Liver (tissue), 8 donors: ENCODE measurements at regions not wholly inside any gene's neighbourhood (a gene's known extent, or its start where the extent isn't known, plus 50 kb on each side); places are given as distances from the start of the nearest gene placed in this dataset.

Experiments used
- DNase-seq: peaks from one replicate; pipeline ENCODE4 v3.0.0-alpha.2; 2017; ENCODE audit warnings: low spot score
- H3K27ac ChIP-seq, 2 donors: one replicate each; pipeline ENCODE4 v1.7.0; 2013; ENCODE audit warnings: inconsistent platforms in 2 of 2, low read length in 2 of 2, control low read depth in 1 of 2, low read depth in 1 of 2, mild to moderate bottlenecking in 1 of 2
- H3K27me3 ChIP-seq, 4 donors: one replicate each; pipeline versions ENCODE4 v1.6.1 to v1.7.0; 2013; ENCODE audit warnings: low read length in 3 of 4, inconsistent platforms in 1 of 4, mild to moderate bottlenecking in 1 of 4, moderate library complexity in 1 of 4; ENCODE audit not compliant: control insufficient read depth in 4 of 4, insufficient read depth in 4 of 4
- H3K36me3 ChIP-seq, 4 donors: one replicate each; pipeline versions ENCODE4 v1.6.1 to v1.7.0; 2013; ENCODE audit warnings: low read length in 3 of 4, mild to moderate bottlenecking in 3 of 4, low read depth in 1 of 4, moderate library complexity in 1 of 4; ENCODE audit not compliant: control insufficient read depth in 4 of 4, insufficient read depth in 3 of 4
- H3K4me1 ChIP-seq, 4 donors: one replicate each; pipeline versions ENCODE4 v1.6.1 to v1.7.0; 2013; ENCODE audit warnings: low read length in 3 of 4, mild to moderate bottlenecking in 3 of 4, moderate library complexity in 1 of 4; ENCODE audit not compliant: control insufficient read depth in 4 of 4, insufficient read depth in 4 of 4
- H3K4me3 ChIP-seq, 3 donors: one replicate each; pipeline versions ENCODE4 v1.6.1 to v1.7.0; 2013; ENCODE audit warnings: low read length in 3 of 3, control low read depth in 1 of 3, low read depth in 1 of 3, mild to moderate bottlenecking in 1 of 3
- H3K9ac ChIP-seq, 2 donors: one replicate each; pipeline ENCODE4 v1.7.0; 2013; ENCODE audit warnings: low read length in 2 of 2, mild to moderate bottlenecking in 2 of 2, moderate library complexity in 2 of 2, control low read depth in 1 of 2, low read depth in 1 of 2
- H3K9me3 ChIP-seq, 4 donors: one replicate each; pipeline versions ENCODE4 v1.6.1 to v1.7.0; 2013; ENCODE audit warnings: low read length in 3 of 4; ENCODE audit not compliant: control insufficient read depth in 4 of 4
- ATF3 ChIP-seq: IDR thresholded peaks from 2 replicates; pipeline ENCODE4 v1.6.1; 2016; ENCODE audit warnings: antibody characterized with exemption
- CTCF ChIP-seq: fragments of 150-350 bp; IDR thresholded peaks from 2 replicates; pipeline ENCODE4 v1.5.1; 2017; ENCODE audit warnings: improper control_type of control experiment, low read depth, low read length; ENCODE audit not compliant: missing input control
- EGR1 ChIP-seq, 2 donors: IDR thresholded peaks; 2 replicates each; pipeline ENCODE4 v1.6.1; 2016 to 2018; ENCODE audit warnings: antibody characterized with exemption in 2 of 2, low read depth in 2 of 2
- FOXA1 ChIP-seq: IDR thresholded peaks from 2 replicates; pipeline ENCODE4 v1.6.1; 2016; ENCODE audit warnings: antibody characterized with exemption
- FOXA2 ChIP-seq: IDR thresholded peaks from 2 replicates; pipeline ENCODE4 v1.6.1; 2016; ENCODE audit warnings: antibody characterized with exemption
- GABPA ChIP-seq, 2 donors: IDR thresholded peaks in 1 of 2; conservative IDR thresholded peaks in 1 of 2; 2 replicates each; pipeline ENCODE4 v1.6.1; 2016; ENCODE audit warnings: antibody characterized with exemption in 2 of 2, mild to moderate bottlenecking in 1 of 2, moderate library complexity in 1 of 2
- HNF4A ChIP-seq, 2 donors: conservative IDR thresholded peaks; 2 replicates each; pipeline ENCODE4 v1.6.1; 2016; ENCODE audit warnings: antibody characterized with exemption in 2 of 2, mild to moderate bottlenecking in 2 of 2
- HNF4G ChIP-seq: IDR thresholded peaks from 2 replicates; pipeline ENCODE4 v1.6.1; 2016; ENCODE audit warnings: antibody characterized with exemption
- JUND ChIP-seq, 2 donors: IDR thresholded peaks; 2 replicates each; pipeline ENCODE4 v1.6.1; 2016; ENCODE audit warnings: antibody characterized with exemption in 2 of 2
- MAX ChIP-seq: IDR thresholded peaks from 2 replicates; pipeline ENCODE4 v1.6.1; 2016; ENCODE audit warnings: antibody characterized with exemption
- NR2F2 ChIP-seq: IDR thresholded peaks from 2 replicates; pipeline ENCODE4 v1.6.1; 2016; ENCODE audit warnings: antibody characterized with exemption
- RAD21 ChIP-seq, 2 donors: IDR thresholded peaks; 2 replicates each; pipeline ENCODE4 v1.6.1; 2016; ENCODE audit warnings: antibody characterized with exemption in 2 of 2, mild to moderate bottlenecking in 2 of 2
- REST ChIP-seq: IDR thresholded peaks from 2 replicates; pipeline ENCODE4 v1.6.1; 2016; ENCODE audit warnings: antibody characterized with exemption, mild to moderate bottlenecking
- RXRA ChIP-seq, 2 donors: IDR thresholded peaks; 2 replicates each; pipeline ENCODE4 v1.6.1; 2017 to 2018; ENCODE audit warnings: antibody characterized with exemption in 2 of 2, mild to moderate bottlenecking in 1 of 2
- SP1 ChIP-seq: IDR thresholded peaks from 2 replicates; pipeline ENCODE4 v1.6.1; 2018; ENCODE audit warnings: antibody characterized with exemption, mild to moderate bottlenecking
- TAF1 ChIP-seq: conservative IDR thresholded peaks from 2 replicates; pipeline ENCODE4 v1.6.1; 2016; ENCODE audit warnings: antibody characterized with exemption, mild to moderate bottlenecking
- YY1 ChIP-seq: IDR thresholded peaks from 2 replicates; pipeline ENCODE4 v1.6.1; 2016; ENCODE audit warnings: antibody characterized with exemption, mild to moderate bottlenecking
- ZBTB33 ChIP-seq: IDR thresholded peaks from 2 replicates; pipeline ENCODE4 v1.6.1; 2016; ENCODE audit warnings: antibody characterized with exemption
- WGBS: extraction: QIAGEN DNeasy Blood & Tissue Kit; methylation state at CpG from one replicate; pipeline ENCODE4 v1.1.7; 2013; 5-methylcytosine and 5-hydroxymethylcytosine counted together
- donor health status: healthy.
- donor health status: healthy.
- donor health status: healthy.
- donor health status: healthy.
- donor health status: healthy.

- TF ChIP-seq HNF4G (no peak), MAX (no peak), RAD21 (IDR thresholded peaks at IDR 0.05) (no peak), NR2F2 (no peak), JUND (IDR thresholded peaks at IDR 0.05) (no peak), FOXA1 (no peak), YY1 (no peak), REST (no peak), RXRA (IDR thresholded peaks at IDR 0.05) (no peak), EGR1 (IDR thresholded peaks at IDR 0.05; ENCODE audit: low read depth in 2 of 2) (no peak), CTCF (no peak), FOXA2 (no peak), GABPA (IDR thresholded peaks at IDR 0.05 in 1 of 2, conservative IDR thresholded peaks at IDR 0.05 in 1 of 2) (no peak), SP1 (no peak), ATF3 (no peak), TAF1 (no peak)
- Histone ChIP-seq H3K9me3 (no peaks in the 10 kb centered on the region), H3K36me3 (no peaks in the 10 kb centered on the region), H3K9ac (no peak overlapping the region), H3K4me3 (no peak overlapping the region), H3K27ac (no peak overlapping the region), H3K27me3 (no peaks in the 10 kb centered on the region), H3K4me1 (no peaks in the 10 kb centered on the region)
- no peak for DNase-seq
- 85% methylated on average over 10 of the region's 10 CpGs for WGBS
These were observed 813.3 kb downstream of the KCNJ18 start for GRCh38 chr17:22505660-22506059.

- no peak overlapping the region for H3K9ac ChIP-seq
- H3K4me3 ChIP-seq, result no peak overlapping the region
- no peak overlapping the region for H3K27ac ChIP-seq
- H3K4me1 ChIP-seq, result no peaks in the 10 kb centered on the region
- WGBS, result 79% methylated on average over 23 of the region's 23 CpGs
- no peaks in the 10 kb centered on the region for H3K27me3 ChIP-seq
- no peak for DNase-seq
- H3K36me3 ChIP-seq, result no peaks in the 10 kb centered on the region
- H3K9me3 ChIP-seq, result no peaks in the 10 kb centered on the region
- TF ChIP-seq JUND (IDR thresholded peaks at IDR 0.05) (no peak), HNF4A (conservative IDR thresholded peaks at IDR 0.05) (no peak), ATF3 (no peak), FOXA2 (no peak), RAD21 (IDR thresholded peaks at IDR 0.05) (no peak), GABPA (IDR thresholded peaks at IDR 0.05 in 1 of 2, conservative IDR thresholded peaks at IDR 0.05 in 1 of 2) (no peak), REST (no peak), ZBTB33 (no peak), SP1 (no peak), FOXA1 (no peak), CTCF (no peak), NR2F2 (no peak)
These were observed 813.9 kb downstream of the KCNJ18 start for GRCh38 chr17:22506231-22506630.
